ENCODE measurements at regions not wholly inside any gene's neighbourhood (a gene's known extent, or its start where the extent isn't known, plus 50 kb on each side); places are given as distances from the start of the nearest gene placed in this dataset.

DNA sequence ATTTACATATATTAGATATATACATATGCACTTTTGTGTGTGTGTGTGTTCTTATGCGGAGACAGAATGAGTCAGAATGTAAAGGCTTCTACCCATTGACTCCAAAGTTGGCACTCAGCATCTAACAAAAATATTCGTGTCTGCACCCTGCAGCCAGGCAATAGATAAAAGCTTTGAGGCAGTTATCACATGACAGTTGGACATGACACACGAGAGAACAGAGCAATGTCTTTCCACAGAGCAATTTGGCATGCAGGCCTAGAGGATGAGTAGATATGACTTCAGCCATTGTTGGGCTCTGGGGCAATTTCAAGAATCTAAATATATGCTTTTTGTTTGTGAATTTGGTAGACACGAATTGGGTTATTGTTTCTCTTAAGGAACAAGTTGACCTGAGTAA, 391.2 kb downstream of the SLITRK2 start:
- Histone ChIP-seq H2AFZ (ENCODE audit: low read length) (no peak overlapping the region), H3K79me2 (ENCODE audit: control insufficient read depth, insufficient read depth, low read length) (no peaks in the 10 kb centered on the region), H4K20me1 (ENCODE audit: control insufficient read depth, extremely low read depth, insufficient read depth, low read length) (no peaks in the 10 kb centered on the region), H3K4me1 (ENCODE audit: control insufficient read depth, extremely low read depth, insufficient read depth, low read length) (no peaks in the 10 kb centered on the region), H3K9ac (ENCODE audit: insufficient read depth, low read length) (no peak overlapping the region), H3K9me3 (ENCODE audit: control insufficient read depth, insufficient read depth, low read depth, low read length) (no peaks in the 10 kb centered on the region), H3K4me2 (ENCODE audit: extremely low read depth, insufficient read depth, low read length) (no peak overlapping the region), H3K27ac (ENCODE audit: insufficient read depth, low read length) (no peak overlapping the region), H3K36me3 (ENCODE audit: control insufficient read depth, insufficient read depth, low read length) (no peaks in the 10 kb centered on the region), H3K4me3 (replicated peaks in 1 of 4; ENCODE audit: control extremely low read depth in 1 of 4, insufficient read depth in 1 of 4, low read depth in 3 of 4, low read length in 4 of 4) (no peak overlapping the region), H3K27me3 (ENCODE audit: control insufficient read depth, insufficient read depth, low read length) (no peaks in the 10 kb centered on the region)
- no peak for DNase-seq (ENCODE audit: low read depth in 2 of 2)
- no peak for TF ChIP-seq EZH2 (IDR thresholded peaks at IDR 0.05; ENCODE audit: low read length, missing control alignments)
- TF ChIP-seq, protein P1, sequence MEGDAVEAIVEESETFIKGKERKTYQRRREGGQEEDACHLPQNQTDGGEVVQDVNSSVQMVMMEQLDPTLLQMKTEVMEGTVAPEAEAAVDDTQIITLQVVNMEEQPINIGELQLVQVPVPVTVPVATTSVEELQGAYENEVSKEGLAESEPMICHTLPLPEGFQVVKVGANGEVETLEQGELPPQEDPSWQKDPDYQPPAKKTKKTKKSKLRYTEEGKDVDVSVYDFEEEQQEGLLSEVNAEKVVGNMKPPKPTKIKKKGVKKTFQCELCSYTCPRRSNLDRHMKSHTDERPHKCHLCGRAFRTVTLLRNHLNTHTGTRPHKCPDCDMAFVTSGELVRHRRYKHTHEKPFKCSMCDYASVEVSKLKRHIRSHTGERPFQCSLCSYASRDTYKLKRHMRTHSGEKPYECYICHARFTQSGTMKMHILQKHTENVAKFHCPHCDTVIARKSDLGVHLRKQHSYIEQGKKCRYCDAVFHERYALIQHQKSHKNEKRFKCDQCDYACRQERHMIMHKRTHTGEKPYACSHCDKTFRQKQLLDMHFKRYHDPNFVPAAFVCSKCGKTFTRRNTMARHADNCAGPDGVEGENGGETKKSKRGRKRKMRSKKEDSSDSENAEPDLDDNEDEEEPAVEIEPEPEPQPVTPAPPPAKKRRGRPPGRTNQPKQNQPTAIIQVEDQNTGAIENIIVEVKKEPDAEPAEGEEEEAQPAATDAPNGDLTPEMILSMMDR (conservative IDR thresholded peaks at IDR 0.05 in 1 of 2, IDR thresholded peaks at IDR 0.05 in 1 of 2; ENCODE audit: low read depth in 1 of 2, low read length in 2 of 2) = no peak

DNA sequence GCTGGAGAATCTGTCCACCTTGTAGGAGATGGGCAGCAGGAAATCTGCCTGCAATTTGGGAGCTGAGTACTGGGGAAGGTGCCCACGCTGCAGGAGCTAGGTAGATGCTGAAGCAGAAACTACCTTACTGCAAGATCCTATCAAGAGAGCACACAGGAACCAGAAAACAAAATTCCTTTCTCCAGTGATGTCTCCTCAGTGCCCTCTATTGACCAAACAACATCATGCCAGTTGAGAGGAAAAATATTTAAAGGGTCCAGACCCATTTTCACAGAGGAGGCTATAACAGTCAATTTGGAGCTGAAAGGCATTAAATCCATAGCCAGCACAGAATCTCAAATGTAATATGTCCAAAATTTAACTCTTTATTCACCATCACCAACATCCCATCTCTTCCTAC, 406.8 kb downstream of the SLITRK2 start:
- H3K27me3 ChIP-seq (ENCODE audit: control insufficient read depth, insufficient read depth, low read length) = no peaks in the 10 kb centered on the region
- no peaks in the 10 kb centered on the region for H3K79me2 ChIP-seq (ENCODE audit: control insufficient read depth, insufficient read depth, low read length)
- no peak overlapping the region for H3K27ac ChIP-seq (ENCODE audit: insufficient read depth, low read length)
- no peak overlapping the region for H2AFZ ChIP-seq (ENCODE audit: low read length)
- DNase-seq (ENCODE audit: low read depth in 2 of 2) = no peak
- no peak overlapping the region for H3K4me2 ChIP-seq (ENCODE audit: extremely low read depth, insufficient read depth, low read length)
- no peaks in the 10 kb centered on the region for H3K36me3 ChIP-seq (ENCODE audit: control insufficient read depth, insufficient read depth, low read length)
- no peak overlapping the region for H3K4me3 ChIP-seq (replicated peaks in 1 of 4; ENCODE audit: control extremely low read depth in 1 of 4, insufficient read depth in 1 of 4, low read depth in 3 of 4, low read length in 4 of 4)
- no peak overlapping the region for H3K9ac ChIP-seq (ENCODE audit: insufficient read depth, low read length)
- H3K4me1 ChIP-seq (ENCODE audit: control insufficient read depth, extremely low read depth, insufficient read depth, low read length) = no peaks in the 10 kb centered on the region
- TF ChIP-seq EZH2 (IDR thresholded peaks at IDR 0.05; ENCODE audit: low read length, missing control alignments) = no peak
- no peaks in the 10 kb centered on the region for H3K9me3 ChIP-seq (ENCODE audit: control insufficient read depth, insufficient read depth, low read depth, low read length)
- no peaks in the 10 kb centered on the region for H4K20me1 ChIP-seq (ENCODE audit: control insufficient read depth, extremely low read depth, insufficient read depth, low read length)

DNA sequence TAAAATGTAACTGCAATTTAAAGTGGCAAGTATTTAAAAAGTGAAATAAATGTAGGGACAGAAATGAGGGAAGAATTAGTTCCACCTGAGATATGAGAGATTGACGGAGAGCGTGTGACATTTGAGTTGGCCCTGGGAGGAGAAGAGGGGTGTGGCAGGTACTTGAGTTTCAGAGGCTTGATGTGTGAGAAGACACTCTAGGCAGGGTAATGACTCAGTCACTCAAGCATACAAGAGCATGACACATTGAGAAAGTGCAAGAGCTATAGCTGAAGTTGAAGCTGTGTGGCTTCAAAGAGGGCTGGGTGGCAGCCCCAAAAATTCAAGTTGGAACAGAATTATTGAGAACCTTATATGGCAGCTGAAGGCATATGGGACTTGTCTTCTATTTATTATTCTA, 420.5 kb downstream of the SLITRK2 start:
- Histone ChIP-seq H3K36me3 (ENCODE audit: control insufficient read depth, insufficient read depth, low read length) (no peaks in the 10 kb centered on the region), H3K27me3 (ENCODE audit: control insufficient read depth, insufficient read depth, low read length) (no peaks in the 10 kb centered on the region), H4K20me1 (ENCODE audit: control insufficient read depth, extremely low read depth, insufficient read depth, low read length) (no peaks in the 10 kb centered on the region), H3K27ac (ENCODE audit: insufficient read depth, low read length) (no peak overlapping the region), H2AFZ (ENCODE audit: low read length) (no peak overlapping the region), H3K4me2 (ENCODE audit: extremely low read depth, insufficient read depth, low read length) (no peak overlapping the region), H3K4me3 (replicated peaks in 1 of 4; ENCODE audit: control extremely low read depth in 1 of 4, insufficient read depth in 1 of 4, low read depth in 3 of 4, low read length in 4 of 4) (no peak overlapping the region), H3K9ac (ENCODE audit: insufficient read depth, low read length) (no peak overlapping the region), H3K4me1 (ENCODE audit: control insufficient read depth, extremely low read depth, insufficient read depth, low read length) (no peaks in the 10 kb centered on the region), H3K9me3 (ENCODE audit: control insufficient read depth, insufficient read depth, low read depth, low read length) (no peaks in the 10 kb centered on the region), H3K79me2 (ENCODE audit: control insufficient read depth, insufficient read depth, low read length) (no peaks in the 10 kb centered on the region)
- DNase-seq (ENCODE audit: low read depth in 2 of 2) = no peak
- TF ChIP-seq, protein P1 (conservative IDR thresholded peaks at IDR 0.05 in 1 of 2, IDR thresholded peaks at IDR 0.05 in 1 of 2; ENCODE audit: low read depth in 1 of 2, low read length in 2 of 2) = no peak
- TF ChIP-seq EZH2 (IDR thresholded peaks at IDR 0.05; ENCODE audit: low read length, missing control alignments) = no peak

All from fibroblast of lung (primary cell).